HT1080 (cell line): ENCODE measurements at regions not wholly inside any gene's neighbourhood (a gene's known extent, or its start where the extent isn't known, plus 50 kb on each side); places are given as distances from the start of the nearest gene placed in this dataset.
"Not testable (repeated sequence)": the region's sequence is repeated elsewhere in the genome, so short reads cannot be mapped to it uniquely, and the experiment has no call there.

Source experiments
- DNase-seq: peaks from one replicate; pipeline ENCODE4 v3.0.0-alpha.2; 2015; ENCODE audit warnings: low read depth

DNA sequence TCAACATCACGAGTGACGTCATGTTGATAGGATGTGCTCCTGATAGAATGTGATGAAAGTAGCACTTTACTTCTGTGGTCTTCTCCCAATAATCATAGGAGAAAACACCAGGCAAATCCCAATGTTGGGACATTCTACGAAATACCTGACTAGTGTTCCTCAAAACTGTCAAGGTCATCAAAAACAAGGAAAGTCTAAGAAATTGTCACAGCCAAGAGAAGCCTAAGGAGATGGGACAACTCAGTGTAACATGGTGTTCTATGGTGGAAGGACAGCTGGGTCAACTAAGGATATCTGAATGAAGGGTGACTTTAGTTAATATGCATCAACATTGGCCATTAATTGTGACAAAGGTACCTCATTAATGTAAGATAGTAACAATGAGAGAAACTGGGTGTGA lies 180.0 kb upstream of the PLGLB2 start:
- not testable (repeated sequence) for DNase-seq

DNA sequence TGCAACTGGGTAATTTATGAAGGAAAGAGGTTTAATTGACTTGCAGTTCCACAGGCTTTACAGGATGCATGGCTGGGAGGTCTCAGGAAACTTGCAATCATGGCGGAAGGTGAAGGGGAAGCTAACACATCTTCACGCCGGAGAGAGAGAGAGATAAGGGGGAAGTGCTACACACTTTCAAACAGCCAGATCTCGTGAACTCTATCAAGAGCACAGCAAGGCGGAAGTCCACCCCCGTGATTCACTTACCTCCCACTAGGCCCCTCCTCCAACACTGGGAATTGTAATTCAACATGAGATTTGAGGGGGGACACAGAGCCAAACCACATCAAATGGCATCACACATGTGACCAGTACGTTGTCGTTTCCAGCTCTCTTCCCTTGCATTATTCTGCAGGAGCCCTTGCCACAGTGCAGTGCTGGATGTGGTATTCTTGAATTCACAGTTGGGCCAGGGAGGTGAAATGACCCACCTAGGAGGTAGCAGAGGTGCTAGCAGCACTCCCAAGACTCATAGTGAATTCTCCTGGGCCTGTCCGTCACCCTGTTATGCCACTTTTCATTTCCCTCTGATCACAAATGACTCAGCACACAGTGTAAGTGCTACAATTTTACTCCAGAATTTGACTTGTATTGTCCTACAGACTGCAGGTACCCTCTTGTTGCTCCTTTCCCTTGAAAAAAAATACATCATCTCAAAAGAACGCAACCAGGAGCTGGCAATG lies 179.2 kb upstream of the PLGLB2 start:
- DNase-seq = not testable (repeated sequence)

DNA sequence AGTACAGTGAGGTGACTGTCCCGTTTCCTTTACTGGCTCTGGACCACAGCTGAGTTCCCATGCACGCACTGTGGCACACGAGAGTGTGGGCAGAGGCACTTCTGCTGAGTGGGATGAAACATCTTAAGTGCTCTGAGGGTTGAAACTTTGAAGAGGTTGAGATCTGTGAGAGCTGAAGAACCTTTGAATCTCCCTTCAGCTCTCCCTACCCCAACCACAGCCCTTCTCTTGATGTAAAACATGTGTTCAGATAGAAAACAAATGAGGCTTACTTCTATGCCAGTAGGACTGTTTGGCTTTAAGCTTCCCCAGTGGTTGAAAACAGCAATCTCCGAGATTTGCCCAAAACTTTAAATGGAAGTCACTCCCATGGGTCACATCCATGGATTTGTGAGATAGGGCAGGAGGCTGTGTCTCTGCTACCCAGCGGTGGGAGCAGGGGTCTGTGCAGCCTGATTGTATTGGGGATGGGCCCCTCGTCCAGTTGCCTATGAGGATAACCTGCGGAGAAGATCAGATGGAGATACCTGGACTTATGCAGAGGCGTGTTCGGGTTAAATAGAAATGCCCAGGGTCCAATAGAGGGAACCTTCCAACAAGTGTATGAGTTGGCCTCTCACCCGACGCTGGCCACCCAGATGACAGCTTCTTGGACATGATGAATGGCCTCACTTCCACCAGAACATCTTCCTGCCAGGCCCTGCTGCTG lies 178.0 kb upstream of the PLGLB2 start:
- DNase-seq = not testable (repeated sequence)

DNA sequence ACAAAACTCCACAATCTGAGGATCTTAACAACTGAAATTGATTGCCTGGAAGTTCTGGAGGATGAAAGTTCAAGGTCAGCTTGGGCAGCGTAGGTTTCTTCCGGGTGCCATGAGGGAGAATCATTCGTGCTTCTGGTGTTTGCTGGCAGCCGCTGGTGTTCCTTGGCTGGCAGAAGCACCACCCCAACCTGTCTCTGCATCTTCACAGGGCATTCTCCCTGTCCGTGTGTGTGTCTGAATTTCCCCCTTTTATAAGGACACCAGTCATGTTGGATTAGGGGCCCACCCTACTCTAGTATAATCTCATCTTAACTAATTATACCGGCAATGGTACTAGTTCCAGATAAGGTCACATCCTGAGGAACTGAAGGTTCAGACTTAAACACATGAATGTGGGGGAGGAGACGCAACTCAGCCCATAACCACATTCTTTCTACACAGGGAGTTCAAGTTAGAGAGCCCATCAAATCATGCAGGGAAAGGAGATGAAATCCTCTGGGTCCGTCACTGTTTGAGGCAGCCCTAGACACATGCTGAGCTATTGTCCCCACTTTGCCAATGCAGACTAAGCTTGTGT lies 175.9 kb upstream of the PLGLB2 start:
- not testable (repeated sequence) for DNase-seq

DNA sequence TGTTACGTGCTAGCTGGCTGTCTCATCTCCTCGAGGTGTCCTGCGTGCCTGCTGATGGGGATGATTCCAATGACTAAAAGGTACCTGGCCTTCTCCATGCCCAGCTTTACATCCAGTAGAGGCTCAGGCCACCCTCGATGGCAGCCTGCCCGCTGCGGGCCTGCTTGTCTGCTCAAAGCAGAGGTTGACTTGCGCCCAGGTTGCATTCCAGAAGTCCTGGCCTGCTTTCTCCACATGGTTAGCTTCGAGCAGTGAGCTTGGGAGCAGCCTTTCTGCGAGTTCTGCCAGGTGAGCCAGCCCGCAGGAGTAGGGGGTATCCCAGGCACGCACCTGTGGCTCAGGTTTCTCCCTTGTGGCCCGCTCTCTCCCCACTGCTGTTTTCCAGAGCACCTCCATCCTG lies 175.0 kb upstream of the PLGLB2 start:
- not testable (repeated sequence) for DNase-seq

DNA sequence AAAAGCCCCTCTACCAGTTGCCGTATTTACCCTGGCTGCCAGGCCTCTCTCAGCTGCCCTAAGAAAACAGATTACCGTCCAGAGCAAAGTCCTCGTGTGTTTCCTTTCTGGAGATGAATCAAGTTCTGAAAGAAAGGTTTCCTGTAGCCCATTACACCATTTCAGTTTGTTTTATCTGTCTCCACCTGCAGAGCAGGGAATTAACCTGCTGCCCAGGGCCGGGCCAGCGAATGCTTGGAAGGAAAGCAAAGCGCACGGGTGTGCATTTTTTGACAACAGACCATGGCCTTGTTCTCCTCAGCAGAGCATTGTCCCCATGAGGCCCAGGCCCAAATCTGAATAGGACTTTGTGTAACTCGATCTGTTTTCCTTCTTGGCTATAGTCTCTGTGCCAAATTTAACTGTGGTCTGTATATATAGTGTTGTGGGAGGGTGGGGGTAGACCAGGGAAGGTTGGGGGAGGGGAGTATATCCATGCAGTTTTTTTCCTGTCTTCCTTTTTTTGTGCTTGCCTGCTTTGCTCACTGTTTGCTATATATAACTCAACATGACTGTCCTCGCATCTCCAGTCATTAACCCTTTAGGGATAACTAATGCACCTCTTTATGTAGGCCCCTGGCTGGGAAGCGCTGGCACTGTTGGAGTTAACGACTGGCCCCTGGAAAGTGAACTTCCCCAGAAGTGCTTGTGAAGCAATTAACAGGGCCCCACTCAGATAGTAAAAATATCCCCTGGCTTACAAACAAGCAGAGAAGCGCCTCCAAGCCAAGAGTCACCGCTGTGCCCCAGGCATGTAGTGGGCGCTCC lies 174.3 kb upstream of the PLGLB2 start:
- not testable (repeated sequence) for DNase-seq

DNA sequence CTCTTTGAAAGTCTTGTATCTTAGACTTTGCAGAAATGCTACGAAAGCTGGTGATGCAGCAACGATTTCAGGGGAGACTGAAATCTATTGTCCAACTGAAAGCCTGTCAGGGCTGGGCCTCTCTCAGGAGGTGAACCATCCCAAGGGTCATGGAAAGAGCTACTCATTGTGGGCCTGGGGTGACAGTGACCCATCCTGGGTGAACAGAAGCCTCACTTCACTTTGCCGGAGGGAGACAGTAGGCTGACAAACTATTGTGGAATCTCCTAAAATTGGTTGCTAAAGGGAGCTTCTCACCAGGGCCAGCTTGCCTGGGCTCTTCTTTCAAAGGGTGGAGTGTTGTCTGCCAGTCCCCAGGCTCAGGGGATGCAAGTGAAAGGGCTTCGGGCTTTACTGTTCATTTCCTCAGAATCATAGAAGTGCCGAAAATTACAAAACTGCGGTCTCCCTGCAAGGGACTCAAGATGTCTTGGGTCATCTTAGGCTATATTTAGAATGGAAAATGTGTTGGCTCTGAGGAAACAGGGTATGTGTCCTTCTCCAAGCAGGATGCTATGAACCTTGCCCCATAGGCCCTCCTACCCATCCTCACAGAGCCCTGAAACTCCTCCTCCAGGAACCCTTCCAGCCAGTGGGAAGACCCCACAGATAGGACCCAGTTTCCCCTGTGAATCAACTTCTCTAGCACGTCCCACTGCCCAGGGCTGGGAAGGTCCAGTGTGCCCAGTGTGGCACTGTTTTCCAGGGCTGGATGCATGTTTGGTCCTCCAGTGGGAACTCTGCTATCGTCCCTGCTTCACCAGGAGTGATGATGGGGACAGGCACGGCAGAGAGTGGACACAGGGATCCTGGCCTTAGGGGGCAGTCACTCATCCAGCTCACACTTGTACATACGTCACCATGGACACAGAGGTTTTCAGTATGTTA lies 173.4 kb upstream of the PLGLB2 start:
- DNase-seq = not testable (repeated sequence)

DNA sequence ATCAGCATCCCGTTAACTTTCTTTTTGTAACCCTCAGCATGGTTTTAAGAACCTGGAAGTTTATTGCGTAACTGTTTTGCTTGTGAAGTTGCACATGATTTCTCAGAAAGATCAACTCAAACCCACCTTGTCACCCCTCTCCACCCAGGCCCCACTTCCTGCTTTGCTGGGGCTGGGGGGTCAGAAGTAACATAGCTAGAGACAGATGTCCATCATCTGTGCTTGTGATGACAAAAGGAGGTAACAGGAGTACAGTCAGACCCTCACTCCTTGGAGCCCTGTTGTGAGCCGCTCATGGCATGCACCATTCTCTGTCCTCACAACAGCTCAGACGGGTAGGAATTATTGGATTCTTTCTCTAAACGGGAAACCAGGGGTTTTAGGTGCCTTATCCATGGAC lies 172.7 kb upstream of the PLGLB2 start:
- DNase-seq = not testable (repeated sequence)

DNA sequence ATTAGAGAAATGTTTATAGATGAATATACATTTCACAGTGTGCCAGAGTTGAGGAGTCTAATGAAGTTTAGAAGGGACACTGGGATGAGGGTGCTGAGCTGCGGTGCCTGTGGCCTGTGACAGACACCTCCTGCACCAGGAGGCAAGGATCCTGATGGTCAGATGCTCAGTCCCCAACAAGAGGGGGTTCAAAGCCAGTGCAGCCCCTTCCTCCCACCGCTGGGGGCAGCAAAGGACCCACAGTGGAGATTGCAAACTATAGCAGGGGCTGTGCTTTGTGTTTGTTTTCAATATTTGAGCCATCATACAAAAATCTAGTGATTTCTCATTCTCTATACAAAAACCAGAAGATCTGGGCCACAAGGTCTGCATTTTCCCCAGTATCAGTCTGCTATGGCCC lies 170.5 kb upstream of the PLGLB2 start:
- DNase-seq = not testable (repeated sequence)

DNA sequence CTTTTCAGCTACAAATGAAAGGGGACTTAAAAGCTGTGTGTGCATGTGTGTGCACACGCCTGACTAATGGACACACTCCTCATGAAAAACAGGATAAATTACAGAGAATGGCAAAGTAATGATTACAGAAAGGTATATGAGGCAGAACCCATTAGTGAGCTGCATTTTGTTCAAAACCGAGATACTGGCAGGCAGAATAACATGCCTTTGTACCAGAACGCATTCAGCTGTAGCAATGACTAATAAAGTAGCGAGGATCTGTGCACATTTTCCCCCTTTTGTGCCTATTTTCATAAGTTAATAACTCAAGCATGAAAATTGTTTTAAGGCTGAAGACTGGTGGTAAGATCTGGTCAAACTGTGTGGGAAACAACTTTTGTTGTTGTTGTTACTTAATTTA lies 165.7 kb upstream of the PLGLB2 start:
- DNase-seq = not testable (repeated sequence)

DNA sequence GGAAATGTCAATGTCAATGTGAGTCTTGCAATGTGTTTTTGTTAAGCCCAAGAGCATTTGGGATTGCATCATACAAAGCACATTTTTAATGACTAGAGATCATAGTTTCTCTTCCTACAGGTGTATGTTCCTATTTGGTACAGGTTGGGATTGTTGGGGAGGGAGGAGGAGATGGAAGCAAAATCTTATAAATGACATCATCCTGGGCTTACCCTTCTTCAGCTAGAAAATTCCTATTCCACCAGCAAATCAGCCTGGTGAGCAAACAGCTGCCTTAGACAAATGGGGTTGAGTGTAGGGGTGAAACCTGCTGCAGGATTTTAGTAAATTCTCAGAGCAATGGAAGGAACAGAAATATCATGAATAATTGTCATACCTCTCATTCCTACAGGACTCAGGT lies 165.3 kb upstream of the PLGLB2 start:
- not testable (repeated sequence) for DNase-seq

DNA sequence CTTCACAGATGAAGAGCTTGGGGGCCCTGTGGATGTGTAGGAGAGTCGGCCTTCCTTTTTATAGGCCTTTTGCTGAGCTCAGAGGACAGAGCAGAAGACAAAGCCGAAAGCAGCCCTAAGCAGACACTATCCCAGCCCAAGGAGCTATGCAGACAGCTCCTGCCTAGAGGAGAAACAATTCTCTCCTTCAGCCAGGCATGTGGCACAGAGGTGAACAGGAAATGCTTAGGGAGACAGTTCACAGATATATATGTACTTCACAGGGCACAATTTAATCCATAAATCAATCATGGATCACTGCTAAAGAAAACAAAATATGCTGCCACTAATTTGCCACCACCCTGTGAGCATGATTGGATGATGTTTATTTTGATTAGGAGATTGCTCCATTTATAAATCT lies 164.5 kb upstream of the PLGLB2 start:
- DNase-seq = not testable (repeated sequence)

DNA sequence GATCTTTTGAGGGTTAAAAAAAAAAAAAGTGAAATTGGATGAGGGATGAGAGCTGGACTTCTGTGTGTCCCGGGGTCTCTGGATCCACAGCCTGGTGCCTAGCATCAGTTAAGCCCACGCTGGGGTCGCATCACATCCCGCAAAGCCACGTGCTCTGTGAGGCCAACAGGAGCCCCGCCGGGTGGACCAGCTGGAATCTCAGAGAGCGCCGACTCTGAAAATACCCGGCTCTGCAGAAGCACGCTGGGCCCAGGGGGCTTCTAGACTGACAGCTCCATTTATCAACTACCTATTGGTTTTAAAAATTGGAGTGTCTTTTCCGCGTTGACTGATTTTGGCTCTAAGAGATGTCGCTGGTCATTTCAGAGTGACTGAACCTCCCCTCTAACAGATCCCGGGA lies 164.1 kb upstream of the PLGLB2 start:
- not testable (repeated sequence) for DNase-seq

DNA sequence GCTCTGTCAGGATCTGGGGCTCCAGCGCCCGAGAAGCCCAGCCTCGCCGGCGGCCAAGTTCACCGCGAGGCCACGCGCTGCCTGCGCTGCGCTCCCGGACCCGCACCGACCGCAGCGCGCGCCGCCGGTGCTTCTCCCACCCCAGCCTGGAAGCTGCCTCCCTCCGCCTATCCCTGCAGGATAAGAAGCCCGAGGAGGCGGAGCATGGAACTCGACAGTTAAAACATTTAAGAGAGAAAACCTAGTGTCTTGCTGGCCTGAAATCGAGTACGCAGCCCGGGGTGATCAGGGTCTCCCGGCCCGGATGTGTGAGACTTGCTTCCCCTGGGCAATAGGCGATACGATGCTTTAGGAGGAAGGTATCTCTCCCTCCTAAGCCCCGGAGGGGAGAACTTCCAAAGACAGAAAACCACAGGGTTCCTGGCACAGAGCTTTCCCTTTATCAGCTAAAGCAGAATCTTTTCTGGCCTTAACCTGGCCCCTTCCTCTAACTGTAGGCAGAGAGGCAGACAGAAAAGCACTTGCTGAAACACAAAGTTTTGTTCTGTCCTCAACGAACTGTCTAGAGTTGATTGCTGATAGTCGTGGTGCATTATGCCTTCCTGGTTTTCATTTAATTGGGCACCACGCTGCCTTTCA lies 163.5 kb upstream of the PLGLB2 start:
- not testable (repeated sequence) for DNase-seq

DNA sequence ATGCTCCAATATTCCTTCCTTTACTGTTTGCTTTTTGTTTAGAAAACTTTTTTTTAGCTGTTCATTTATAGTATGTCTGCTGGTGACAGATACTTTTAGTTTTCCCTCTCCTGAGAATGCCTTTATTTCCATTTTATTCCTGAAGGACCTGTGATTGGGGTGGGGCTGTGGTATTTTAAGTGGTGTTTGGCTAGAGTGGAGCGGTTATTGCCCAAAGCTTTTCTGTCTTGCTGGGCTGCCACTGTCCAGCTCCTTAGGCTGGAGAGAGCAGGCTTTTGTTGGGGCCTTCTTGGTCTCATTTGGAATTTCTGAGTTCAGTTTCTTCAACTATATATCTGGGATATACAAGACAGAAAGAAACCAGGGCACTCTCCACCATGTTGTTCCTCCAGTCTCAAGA lies 160.0 kb upstream of the PLGLB2 start:
- DNase-seq = not testable (repeated sequence)

DNA sequence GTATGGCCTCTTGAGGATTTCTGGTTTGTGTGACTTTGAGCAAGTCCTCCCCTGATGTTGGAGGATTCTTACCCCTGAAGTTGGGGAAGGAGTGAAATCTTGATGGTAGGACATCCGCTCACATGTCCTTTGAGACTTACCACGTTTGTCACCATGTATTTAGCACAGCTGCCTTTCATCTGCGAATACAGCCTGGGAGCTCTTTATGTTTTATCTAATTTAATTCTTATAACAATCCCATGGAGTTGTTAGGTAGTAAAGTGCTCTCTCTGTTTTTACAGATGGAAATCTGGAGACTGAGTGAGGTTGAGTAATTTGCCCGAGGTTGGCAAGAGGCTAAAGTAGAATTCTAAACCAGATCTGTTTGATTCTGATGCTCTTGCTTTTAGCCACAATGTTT lies 154.9 kb upstream of the PLGLB2 start:
- DNase-seq = not testable (repeated sequence)

DNA sequence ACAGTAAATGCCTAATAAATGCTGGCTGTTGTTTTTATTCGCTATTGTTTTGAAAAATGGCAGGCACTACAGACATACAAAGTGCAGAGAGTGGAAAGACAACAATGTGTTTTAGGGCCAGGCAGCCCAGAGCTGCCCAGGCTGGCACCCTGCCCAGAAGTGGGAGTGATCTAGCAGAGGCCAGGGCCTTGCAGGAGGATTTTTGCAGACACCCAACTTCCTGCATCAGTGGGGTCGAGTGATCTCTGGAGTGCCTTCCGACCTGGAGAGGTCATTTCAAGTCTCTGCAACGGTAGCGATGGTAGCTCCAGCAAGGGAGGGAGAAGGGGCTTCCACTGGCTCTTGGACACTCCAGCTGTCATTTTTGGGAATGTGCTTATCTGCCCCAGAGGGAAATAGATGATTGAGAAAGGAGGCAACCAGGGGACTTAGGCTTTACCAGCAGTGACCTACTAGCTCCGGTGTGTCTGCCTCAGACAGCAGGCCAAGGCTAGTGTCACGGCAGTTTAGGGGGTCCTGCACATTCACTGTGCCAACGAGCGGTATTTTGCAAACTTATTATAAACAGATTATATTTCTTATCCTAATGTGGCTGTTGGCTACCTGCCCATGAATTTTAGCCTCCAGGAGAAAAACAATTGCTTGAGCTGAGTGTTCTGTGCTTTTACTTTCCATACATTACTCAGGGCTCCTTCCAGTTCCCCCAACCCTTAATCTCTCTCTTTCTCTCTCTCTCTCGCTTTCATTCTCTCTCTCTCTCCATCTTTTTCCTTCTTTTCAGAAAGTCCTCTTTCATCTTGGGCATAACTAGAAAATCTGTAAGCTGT lies 153.9 kb upstream of the PLGLB2 start:
- peak; percentile 18 for DNase-seq

DNA sequence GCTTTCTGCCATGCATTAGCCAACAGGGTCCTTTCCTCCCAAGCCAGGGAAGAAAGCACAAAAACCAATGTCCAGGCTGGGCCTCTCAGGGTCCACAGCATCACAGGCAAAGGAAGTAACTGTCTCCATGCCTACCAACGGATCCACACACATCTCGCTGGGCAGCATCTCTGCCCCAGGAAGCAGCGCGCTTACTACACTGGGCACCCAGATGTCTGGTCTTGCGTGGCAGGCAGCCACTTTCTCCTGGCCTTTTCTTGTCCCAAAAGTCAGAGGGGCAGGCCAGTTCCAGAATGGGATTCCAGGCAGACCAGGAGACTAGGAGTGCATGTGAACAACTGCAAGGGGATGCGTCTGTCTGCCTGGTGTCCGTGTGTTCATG lies 153.3 kb upstream of the PLGLB2 start:
- not testable (repeated sequence) for DNase-seq

DNA sequence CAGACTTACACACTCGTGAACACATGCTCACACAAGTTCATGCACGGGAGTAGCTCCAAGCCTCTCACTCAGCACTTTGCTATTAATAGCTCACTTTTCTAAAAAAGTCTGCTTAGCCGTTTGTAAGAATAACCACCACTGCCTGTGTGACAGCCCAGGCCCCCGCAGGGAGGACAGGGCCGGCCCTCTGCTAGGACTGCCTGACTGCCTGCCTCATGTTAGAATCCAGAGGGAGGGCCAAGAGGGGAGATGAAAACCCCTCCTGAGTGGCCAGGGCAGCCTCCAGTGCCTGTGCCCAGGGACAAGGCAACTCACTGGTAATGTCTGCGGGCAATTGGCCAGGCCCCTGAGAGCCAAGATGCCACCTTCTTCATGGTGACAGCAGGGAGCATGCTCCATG lies 152.9 kb upstream of the PLGLB2 start:
- not testable (repeated sequence) for DNase-seq
